HG03354 (cell line): ENCODE measurements at regions not wholly inside any gene's neighbourhood (a gene's known extent, or its start where the extent isn't known, plus 50 kb on each side); places are given as distances from the start of the nearest gene placed in this dataset.

Experiments
- ATAC-seq: cut with Tn5 transposase; IDR thresholded peaks from one replicate; pipeline ENCODE4 v1.9.1; 2021; ENCODE audit warnings: mild to moderate bottlenecking; ENCODE audit not compliant: unreplicated experiment, poor library complexity, severe bottlenecking

DNA sequence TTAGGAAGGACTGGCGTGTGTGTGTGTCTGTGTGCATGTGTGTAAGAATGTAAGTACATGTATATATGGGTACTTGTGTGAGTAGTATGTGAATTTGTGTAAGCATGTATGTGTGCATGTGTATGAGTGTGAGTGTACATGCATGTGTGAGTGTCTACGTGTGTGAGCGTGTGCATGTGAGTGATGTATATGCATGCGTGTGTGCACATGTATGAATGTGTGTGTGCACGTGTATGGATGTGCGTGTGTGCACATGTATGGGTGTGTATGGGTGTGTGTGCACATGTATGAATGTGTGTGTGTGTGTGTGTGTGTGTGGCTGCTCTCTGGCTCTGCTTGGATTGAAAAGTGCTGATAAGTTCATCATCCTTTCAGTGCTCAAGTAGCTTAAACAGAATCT, 154.5 kb downstream of the TENT4A start:
- ATAC-seq: no peak

DNA sequence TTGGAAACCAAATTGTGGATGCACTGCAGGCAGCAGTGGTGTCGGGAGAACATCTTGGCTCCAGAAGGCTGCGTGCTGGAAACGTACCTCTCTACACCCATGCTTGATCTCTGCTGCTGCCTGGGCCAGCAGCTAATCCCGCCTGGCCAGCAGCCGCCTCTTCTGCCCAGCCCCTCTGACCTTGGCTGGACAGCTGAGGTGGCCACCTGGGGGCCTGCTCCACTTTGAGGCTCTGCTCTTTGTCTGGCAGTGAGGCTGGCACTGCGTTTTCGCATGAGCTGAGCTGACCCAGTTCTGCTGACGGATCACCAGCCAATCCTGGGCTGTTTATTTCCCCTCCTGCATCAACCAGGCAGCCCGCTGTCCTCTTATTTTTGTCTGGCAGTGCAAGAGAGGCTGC, 154.9 kb downstream of the TENT4A start:
- no peak for ATAC-seq

DNA sequence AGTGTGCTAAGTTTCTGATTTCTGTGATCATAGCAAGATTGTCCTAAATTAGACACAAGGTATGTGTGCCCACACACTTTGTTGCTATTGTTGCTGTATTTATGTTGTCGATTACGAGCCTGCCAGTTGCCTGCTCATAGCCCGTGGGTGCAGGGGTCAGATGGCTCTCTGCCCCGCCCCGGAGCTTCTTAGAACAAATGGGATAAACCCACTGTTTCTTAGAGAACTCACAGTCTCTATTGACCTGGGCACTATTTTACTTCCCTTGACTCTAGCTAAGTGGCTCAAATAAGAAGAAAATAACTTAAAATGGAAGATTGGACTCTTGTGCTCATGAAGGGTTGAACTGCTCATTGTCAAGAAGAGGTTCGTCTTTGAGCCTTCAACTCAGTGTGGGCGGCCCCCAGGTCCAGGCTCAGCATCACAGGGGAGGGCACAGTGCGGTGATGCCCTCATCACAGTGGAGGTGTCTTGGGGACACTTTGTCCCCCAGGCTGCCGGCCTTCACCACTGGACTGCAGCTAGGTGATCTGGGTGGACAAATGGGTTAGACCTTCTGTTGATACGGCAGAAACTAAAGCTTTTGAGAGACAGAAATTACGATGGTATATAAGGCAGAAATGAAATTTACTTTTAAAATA, 155.5 kb downstream of the TENT4A start:
- no peak for ATAC-seq

DNA sequence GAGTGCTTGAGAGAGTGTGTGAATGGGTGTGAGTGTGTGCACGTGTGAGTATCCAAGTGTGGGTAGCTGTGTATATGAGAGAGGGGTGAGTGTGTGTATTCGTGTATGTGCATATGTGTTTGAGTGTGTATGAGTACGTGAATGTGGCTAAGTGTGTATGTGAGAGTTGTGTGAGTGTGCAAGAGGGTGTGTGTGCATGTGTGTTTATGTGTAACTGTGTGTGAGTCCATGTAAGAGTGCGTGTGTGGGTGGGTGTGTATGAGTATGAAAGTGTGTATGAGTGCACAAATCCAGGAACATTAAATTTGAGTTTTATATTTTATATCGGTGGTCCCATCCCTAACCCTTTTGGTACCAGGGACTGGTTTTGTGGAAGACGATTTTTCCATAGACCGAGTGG, 156.4 kb downstream of the TENT4A start:
- no peak for ATAC-seq

DNA sequence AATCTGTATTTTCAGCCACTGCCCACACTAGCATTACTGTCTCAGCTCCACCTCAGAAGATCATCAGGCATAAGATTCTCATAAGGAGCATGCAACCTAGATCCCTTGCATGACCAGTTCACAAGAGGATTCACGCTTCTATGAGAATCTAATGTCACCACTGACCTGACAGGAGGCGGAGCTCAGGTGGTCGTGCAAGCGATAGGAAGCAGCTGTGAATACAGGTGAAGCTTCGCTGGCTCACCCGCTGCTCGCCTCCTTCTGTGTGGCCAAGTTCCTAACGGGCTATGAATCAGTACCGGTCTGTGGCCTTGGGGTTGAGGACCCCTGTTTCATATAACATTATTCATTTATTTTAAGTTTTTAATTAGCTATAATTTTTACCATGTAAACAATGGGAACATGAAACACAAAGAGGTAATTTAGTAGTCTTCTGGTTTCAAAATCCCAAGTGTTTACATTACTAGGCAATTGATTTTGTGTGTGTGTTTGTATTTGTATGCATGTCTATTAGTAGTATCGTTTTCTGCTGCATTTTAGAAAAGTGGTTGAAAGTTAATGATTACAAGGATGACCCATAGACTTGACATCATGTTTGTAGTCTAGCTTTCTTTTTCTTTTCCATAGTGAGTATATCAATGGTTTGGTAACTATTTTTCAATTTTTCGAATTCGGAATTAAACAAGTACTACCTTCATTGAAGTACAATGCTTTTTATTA, 159.4 kb downstream of the TENT4A start:
- peak; percentile 59 for ATAC-seq

DNA sequence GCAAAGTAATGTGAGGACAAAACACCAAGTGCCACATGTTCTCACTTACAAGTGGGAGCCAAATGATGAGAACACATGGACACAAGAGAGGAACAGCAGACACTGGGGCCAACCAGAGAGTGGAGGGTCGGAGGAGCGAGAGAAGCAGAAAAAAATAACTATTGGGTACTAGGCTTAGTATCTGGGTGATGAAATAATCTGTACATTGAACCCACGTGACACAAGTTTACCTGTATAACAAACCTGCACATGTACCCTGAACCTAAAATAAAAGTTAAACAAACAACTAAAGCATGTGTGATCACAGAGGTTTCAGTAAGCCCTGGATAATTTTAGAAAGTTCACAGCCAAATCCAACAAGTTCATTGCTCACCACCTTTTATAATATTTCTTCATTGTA, 160.1 kb downstream of the TENT4A start:
- no peak for ATAC-seq

DNA sequence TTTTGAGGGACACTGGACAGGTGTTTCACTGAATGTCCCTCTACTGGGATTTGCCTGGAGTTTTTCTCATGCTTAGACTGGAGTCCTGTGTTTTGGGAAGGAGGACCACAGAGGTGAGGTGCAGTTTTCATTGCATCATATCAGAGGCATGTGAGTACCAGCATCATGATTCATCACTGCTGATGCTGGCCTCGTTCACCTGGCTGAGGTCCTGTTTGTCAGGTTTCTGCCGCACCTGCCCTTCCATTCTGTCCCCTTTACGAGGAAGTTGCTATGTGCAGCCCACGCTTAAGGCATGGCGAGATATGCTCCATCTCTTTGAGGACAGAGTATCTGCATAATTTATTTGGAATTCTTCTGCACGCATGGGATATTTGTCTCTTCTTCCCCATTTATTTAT, 162.1 kb downstream of the TENT4A start:
- no peak for ATAC-seq

DNA sequence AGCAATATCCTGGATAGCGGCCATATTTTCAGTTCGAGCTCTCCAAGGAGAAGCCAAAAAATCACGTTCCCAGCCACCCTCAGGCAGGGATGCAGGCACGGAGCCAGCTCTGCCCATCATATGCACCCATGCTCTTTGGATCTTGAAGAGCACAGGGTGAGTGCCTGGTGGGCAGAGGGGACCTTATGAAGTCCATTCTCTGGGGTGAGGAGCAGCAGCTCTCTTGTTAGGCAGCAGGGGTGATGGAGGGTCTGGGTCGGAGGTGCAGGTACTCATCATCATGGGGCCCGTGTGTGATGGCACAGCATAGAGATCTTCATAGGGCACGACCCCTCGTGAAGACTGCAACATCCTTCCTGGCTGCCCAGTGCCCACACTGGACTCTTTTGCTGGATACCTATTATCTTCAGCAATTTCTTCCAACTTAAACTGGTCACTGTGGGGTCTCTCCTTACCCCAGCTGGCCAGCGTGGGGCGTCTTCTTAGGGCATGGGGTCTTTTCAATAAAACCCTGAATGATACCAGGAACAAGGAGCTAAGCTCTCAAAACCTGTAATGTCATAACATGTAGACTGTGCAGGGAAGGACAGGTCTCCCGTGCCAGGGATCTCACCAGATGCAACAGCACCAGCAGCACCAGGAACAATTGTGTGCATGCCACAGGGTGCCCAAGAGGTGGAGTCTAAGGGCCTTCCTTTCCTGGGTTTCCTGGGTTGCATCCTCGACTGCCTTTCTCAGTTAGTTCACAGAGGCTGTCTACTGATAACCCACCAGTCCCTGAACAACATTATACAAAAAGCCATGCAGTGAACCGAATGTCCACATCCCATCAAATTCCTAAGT, 165.0 kb downstream of the TENT4A start:
- ATAC-seq: no peak

DNA sequence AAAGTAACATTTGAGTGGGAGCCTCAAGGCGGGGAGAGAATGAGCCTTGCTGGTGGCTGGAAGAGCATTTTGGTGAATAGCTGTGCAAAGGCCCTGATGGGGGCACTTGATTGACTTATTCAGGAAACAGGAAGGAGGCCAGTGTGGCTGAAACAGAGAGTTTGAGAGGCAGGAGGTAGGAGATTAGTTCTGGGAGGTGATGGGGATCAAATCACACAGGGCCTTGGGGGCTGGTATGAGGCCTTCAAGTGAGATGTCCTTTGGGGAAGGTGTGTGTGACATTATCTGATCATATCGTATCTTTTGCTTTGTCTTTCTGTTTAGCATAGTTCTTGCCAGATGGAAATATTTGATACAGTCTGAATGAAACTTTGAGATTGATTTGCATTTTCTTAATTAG, 172.3 kb downstream of the TENT4A start:
- ATAC-seq: no peak

DNA sequence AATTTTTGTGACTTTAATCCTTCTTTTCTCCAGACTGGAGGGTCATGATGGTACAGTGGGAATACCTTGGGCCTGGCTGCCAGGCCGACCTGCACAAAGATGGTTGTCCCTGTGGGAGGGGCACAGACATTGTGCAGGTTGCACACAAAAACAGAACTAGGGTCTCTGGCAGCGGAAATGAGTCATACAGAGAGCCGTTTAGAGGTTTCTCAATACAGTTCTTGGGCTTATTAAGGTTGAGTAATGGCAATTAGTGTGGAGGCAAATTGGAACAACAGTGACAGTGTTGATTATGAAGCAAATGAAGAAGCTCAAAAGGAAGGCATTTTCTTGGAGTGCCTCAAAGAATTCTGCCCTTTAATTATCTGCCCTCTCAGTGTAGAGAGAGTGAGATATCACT, 173.6 kb downstream of the TENT4A start:
- ATAC-seq: no peak

DNA sequence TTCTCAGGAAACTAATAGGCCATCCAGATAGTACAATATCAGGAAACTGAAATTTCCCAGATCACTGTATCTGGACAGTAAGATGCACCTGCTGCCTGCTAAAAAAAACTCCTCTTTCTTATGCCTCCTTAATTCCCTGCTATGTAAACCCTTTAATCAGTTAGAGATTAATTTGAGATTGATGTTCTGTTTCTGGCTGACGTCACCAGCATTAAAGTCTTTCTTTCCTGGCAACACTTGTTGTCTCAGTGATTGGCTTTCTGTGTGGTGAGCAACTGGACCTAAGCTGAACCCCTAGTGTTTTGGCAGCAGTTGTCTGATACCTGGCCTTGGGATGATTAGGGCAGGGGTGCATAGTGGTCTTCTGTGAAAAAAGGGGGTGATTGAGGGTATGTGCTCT, 175.8 kb downstream of the TENT4A start:
- ATAC-seq: no peak

DNA sequence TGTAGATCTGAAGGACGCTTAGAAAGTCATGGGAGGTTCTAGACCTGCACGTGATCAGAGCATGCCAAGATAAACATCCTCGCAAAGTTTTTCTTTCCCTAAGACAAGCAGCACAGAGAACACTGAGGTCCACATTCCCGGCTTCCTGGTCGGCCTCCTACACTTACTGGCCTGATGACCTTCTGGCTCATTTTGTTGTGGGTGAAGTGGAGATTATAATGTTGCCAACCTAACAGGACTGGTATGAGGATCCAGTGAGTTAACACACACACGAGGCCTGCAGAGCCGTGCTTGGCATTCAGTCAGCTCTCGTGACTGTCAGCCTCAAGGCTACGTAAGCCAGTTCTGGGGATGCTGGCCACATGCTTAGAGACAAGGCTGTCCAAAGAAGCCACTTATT, 186.0 kb downstream of the TENT4A start:
- no peak for ATAC-seq

DNA sequence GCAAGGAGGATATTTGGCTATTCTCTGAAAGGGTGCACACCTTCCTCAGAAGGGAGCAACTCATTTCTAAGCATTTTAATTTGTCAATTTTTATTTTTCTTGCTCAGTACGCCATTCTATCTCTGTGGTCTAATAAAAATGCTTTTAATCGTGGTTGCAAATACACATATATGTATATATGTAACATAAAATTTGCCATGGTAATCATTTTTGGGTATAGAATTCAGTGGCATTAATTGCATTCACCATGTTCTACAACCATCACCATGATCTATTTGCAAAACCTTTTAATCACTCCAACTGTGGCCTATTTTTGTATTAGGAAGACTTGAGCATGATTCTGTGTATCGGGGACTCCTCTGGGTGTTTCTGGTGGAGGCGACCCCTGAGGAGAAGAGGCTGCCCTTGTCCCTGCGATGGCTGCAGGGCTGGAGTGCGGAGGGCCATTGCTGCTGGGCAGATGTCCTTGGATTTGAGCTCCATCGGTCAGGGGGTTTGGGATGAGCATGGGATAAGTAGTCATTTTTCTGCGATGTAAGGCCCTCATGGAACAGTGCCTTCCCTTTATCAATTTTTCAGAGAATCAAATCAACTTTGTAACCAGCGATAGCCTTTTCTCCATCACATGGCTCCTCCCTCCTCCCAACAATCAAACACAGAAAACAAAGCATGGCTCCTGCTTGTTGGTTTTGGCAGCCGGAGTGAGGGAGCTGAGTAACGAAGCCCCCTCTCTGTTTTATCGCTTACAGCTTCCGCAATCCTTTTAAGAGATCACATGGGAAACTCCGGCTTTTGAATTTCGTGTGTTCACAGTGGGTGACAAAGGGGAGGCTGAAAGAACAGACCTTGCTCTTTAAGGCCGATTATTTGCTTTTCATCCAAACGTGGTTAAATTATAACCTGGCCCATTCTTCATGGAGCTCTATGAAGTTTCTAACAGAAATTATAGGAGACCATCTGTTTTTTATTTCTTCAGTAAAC, 187.3 kb downstream of the TENT4A start:
- no peak for ATAC-seq

DNA sequence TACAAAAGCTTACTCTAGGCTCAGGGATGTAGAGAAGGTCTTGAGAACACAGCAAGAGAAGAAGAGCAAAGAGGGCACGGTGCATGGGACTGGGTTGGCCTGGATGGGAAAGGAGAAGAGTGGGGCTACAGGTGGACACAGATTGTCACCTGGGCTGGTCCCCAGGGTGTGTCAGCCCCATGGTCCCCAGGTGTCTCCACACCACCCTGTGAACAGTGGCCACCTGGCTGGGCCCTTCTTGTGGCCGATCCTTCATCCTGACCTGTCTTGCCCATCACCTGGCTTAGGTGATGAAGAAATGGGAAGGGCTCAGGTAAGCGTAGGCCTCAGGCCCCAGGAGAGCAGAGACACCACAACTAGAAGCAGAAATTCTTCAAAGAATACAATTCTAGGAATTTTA, 188.9 kb downstream of the TENT4A start:
- ATAC-seq: no peak

DNA sequence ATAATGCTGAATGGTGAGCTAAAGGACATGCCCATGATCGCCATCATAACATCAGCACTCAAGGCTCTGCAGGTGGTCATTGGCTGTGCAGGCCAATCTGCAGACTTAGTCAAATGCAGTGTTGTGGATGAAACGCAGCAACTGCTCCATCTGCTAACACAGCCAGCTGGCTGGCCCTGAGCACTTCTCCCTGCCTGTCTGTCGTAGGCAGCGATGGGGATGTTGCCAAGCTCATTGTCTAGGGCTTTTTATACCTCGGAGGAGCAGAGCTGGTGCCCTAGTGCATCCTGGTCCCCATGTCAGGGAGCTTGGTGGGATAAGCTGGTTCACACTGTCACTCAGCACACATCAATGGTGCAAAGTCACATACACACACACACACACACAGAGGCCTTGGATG, 189.4 kb downstream of the TENT4A start:
- no peak for ATAC-seq

DNA sequence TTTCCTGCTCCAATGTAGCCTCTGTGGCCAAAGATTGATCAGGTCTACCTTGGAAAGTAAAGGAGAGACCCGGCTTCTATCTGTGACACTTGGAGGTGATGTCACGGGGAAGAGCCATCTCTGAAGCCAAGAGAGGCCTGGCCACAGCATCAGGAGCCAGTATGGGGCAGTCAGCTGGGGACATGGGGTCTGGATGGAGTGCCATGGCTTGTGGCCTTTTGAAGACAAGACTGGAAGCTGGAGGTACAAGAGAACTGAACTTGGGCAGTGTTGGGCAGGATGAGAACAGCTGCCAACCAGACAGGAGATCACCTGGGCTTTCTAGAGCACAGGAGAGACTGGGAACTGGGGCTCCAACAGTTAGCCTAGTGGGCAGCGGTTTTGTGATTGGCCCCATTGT, 190.7 kb downstream of the TENT4A start:
- ATAC-seq: no peak

DNA sequence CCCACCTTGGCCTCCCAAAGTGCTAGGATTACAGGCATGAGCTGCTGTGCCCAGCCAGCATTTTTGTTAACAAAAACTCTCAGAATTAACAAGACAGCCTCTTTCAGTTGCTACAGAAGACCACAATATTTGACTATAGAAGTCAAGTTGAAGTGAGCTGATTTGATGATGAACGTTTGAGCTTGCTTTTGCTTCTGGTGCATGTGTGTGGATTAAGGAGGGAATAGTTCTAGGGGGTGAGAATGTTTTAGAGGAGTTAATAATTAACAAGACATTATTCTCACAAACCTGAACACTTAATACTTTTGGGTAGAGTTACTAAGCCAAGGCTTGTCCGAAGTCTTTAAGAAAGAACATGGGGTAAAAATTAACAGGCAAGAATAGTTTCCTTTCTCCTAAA, 191.6 kb downstream of the TENT4A start:
- no peak for ATAC-seq

DNA sequence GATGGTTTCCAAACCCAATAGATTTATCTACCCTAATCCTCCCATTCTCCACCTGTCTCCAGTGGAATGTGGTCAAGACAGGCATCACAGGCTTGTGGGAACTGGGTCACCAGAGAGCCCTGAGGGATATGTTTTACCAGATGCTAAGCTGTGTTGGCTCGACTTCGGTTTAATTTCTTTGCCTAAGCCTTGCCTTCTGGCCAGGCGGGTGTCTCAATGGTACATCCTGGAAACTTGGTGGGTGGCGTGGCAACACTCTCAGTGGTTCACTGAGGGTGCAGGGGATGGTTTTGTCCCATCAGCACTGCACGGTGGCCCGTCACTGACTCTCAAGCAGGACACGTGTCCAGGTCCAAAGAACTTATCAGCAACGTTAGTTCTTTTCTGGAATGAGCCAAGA, 192.2 kb downstream of the TENT4A start:
- no peak for ATAC-seq

DNA sequence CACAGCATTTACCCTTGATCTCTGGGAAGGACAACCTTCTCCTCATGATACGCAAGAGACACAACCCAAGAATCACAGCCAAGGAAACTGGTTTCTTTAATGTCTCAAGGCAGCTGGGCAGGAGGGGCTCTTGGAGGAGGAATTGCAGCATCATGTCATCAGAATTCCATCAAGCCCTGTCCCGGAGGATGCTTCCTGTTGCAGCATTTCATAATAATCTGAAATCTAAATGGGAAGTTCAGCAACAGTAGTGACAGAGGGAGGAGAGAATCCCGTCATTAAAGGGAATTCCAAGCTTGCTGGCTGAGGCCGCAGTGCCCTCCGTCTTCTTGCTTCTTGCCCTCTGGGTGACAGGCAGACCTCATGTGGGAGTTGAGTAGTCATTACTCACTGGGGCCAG, 192.7 kb downstream of the TENT4A start:
- ATAC-seq: no peak
